OCI-LY7 (cell line): ENCODE measurements at regions not wholly inside any gene's neighbourhood (a gene's known extent, or its start where the extent isn't known, plus 50 kb on each side); places are given as distances from the start of the nearest gene placed in this dataset.

ENCODE experiments used
- EZH2phosphoT487 ChIP-seq: fragments of 200-600 bp; sonication (generic); IDR thresholded peaks from 2 replicates; pipeline ENCODE4 v1.6.1; 2018; ENCODE audit warnings: low read depth, borderline replicate concordance, mild to moderate bottlenecking, mixed run types, antibody characterized with exemption, low read length, moderate library complexity, mixed read lengths
- TF ChIP-seq, protein P1 (sequence below): fragments of 200-600 bp; sonication (generic); conservative IDR thresholded peaks from 2 replicates; pipeline ENCODE4 v1.5.1; 2014; ENCODE audit warnings: mild to moderate bottlenecking, antibody characterized with exemption, low read length, moderate library complexity, mixed read lengths

DNA sequence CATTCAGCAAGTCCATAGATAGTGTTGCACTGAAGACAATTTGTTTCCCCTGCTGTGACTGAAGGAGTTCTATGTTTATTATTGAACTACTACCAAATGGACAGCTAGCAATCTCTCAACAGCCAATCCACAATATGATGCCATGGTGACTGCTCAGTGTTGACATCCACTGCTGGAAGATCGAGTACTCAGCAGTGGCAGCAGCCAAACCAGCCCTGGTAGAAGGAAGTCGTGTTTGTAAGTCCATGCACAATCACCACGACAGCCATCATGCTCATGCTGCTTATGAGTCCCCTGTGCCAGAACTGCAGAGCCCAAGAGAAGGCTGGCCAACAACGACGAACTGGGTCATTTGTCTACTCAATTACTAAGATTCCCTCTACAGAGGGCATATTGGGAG is 66.4 kb downstream of the OSR1 start:
- TF ChIP-seq, protein P1, sequence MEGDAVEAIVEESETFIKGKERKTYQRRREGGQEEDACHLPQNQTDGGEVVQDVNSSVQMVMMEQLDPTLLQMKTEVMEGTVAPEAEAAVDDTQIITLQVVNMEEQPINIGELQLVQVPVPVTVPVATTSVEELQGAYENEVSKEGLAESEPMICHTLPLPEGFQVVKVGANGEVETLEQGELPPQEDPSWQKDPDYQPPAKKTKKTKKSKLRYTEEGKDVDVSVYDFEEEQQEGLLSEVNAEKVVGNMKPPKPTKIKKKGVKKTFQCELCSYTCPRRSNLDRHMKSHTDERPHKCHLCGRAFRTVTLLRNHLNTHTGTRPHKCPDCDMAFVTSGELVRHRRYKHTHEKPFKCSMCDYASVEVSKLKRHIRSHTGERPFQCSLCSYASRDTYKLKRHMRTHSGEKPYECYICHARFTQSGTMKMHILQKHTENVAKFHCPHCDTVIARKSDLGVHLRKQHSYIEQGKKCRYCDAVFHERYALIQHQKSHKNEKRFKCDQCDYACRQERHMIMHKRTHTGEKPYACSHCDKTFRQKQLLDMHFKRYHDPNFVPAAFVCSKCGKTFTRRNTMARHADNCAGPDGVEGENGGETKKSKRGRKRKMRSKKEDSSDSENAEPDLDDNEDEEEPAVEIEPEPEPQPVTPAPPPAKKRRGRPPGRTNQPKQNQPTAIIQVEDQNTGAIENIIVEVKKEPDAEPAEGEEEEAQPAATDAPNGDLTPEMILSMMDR, result no peak
- no peak for TF ChIP-seq EZH2phosphoT487
